HepG2 (cell line): ENCODE measurements at regions not wholly inside any gene's neighbourhood (a gene's known extent, or its start where the extent isn't known, plus 50 kb on each side); places are given as distances from the start of the nearest gene placed in this dataset.
"Not testable (repeated sequence)": the region's sequence is repeated elsewhere in the genome, so short reads cannot be mapped to it uniquely, and the experiment has no call there.

Source experiments
- ATAC-seq: fragments of 200-7000 bp; cut with Tn5 transposase; 3 replicates; pipeline ENCODE4 v1.9.1; 2020; ENCODE audit warnings: mild to moderate bottlenecking, moderate library complexity
- BruUV-seq: library from RNA; stranded (reverse); fragments of 400-500 nt; replicated peaks from 2 replicates; lab custom pipeline; 2021; lab: Mats Ljungman, UMichigan
- CTCF ChIA-PET: fragments of 300-600 bp; formaldehyde crosslinking; extraction: SDS; loops from one replicate; lab custom pipeline; 2021; ENCODE audit warnings: low total read pairs, inconsistent platforms, low intra/inter-chr PET ratio; lab: Yijun Ruan, JAX
- POLR2A ChIA-PET: fragments of 350-600 bp; sonication (Branson Sonifier 250); formaldehyde crosslinking; loops from one replicate; lab custom pipeline; 2020; ENCODE audit warnings: antibody characterized with exemption, inconsistent platforms; lab: Yijun Ruan, JAX
- DNase-seq: peaks from one replicate; pipeline ENCODE4 v3.0.0-alpha.2; 2015; ENCODE audit warnings: low spot score
- FAIRE-seq: peaks from 3 replicates; lab custom pipeline; 2011; peaks lifted over from hg19 to GRCh38; lab: Jason Lieb, UNC
- H2AFZ ChIP-seq: one replicate; pipeline ENCODE4 v1.6.1; 2011; ENCODE audit warnings: low read length, inconsistent platforms
- H3K27ac ChIP-seq: fragments of 300-600 bp; 3 replicates; pipeline ENCODE4 v1.8.0; 2011; ENCODE audit warnings: mixed run types, mild to moderate bottlenecking, mixed read lengths, low read length, inconsistent platforms; ENCODE audit not compliant: insufficient read depth; ENCODE audit errors: extremely low read length
- H3K27me3 ChIP-seq, 2 experiments: fragments of 200-600 bp in 1 of 2; 2 replicates in 1 of 2; 3 replicates in 1 of 2; pipeline versions ENCODE4 v1.6.0 to v1.8.0; 2011; ENCODE audit warnings: low read length in 2 of 2, mild to moderate bottlenecking in 2 of 2, moderate library complexity in 2 of 2, inconsistent platforms in 1 of 2; ENCODE audit not compliant: insufficient read depth in 2 of 2, control insufficient read depth in 1 of 2
- H3K36me3 ChIP-seq, 2 experiments: fragments of 200-600 bp in 1 of 2; replicated peaks in 1 of 2; 2 replicates in 1 of 2; 3 replicates in 1 of 2; pipeline versions ENCODE4 v1.5.1 to v1.8.0; 2011; ENCODE audit warnings: low read length in 2 of 2, inconsistent platforms in 1 of 2; ENCODE audit not compliant: insufficient read depth in 2 of 2, control insufficient read depth in 1 of 2
- H3K4me1 ChIP-seq: 2 replicates; pipeline ENCODE4 v1.5.1; 2012; ENCODE audit warnings: low read length, inconsistent platforms; ENCODE audit not compliant: insufficient read depth
- H3K4me2 ChIP-seq: 2 replicates; pipeline ENCODE4 v1.6.0; 2011; ENCODE audit warnings: low read depth, low read length, inconsistent platforms
- H3K4me3 ChIP-seq, 3 experiments: fragments of 200-600 bp in 1 of 3; sonication (generic), shearing (Covaris generic) in 1 of 3; replicated peaks in 1 of 3; 2 replicates each; pipeline ENCODE4 v1.5.1; 2011 to 2016; ENCODE audit warnings: low read length in 3 of 3, inconsistent platforms in 2 of 3, low read depth in 2 of 3, mild to moderate bottlenecking in 2 of 3, control low read depth in 1 of 3, mixed read lengths in 1 of 3; ENCODE audit not compliant: insufficient read depth in 1 of 3
- H3K79me2 ChIP-seq: one replicate; pipeline ENCODE4 v1.6.1; 2011; ENCODE audit warnings: low read length, inconsistent platforms; ENCODE audit not compliant: insufficient read depth
- H3K9ac ChIP-seq: 2 replicates; pipeline ENCODE4 v1.6.0; 2011; ENCODE audit warnings: mild to moderate bottlenecking, low read depth, low read length, inconsistent platforms; ENCODE audit not compliant: insufficient read depth
- H3K9me3 ChIP-seq: 2 replicates; pipeline ENCODE4 v1.5.1; 2012; ENCODE audit warnings: mild to moderate bottlenecking, low read length
- H4K20me1 ChIP-seq: 2 replicates; pipeline ENCODE4 v1.6.0; 2011; ENCODE audit warnings: inconsistent platforms, mild to moderate bottlenecking, low read length, moderate library complexity; ENCODE audit not compliant: insufficient read depth
- BRCA1 ChIP-seq: sonication (generic); formaldehyde crosslinking; IDR thresholded peaks from 2 replicates; pipeline ENCODE4 v1.4.0; 2020; ENCODE audit warnings: missing genetic modification reagents
- ERF ChIP-seq: IDR thresholded peaks from 2 replicates; pipeline ENCODE4 v1.6.1; 2018; ENCODE audit warnings: missing biosample characterization, missing genetic modification reagents
- FIP1L1 ChIP-seq: fragments of 200-400 bp; formaldehyde crosslinking; IDR thresholded peaks from 2 replicates; pipeline ENCODE4 v1.6.1; 2018; ENCODE audit warnings: low read depth, mild to moderate bottlenecking, low read length, moderate library complexity, borderline replicate concordance; ENCODE audit not compliant: insufficient read depth
- FOSL1 ChIP-seq: sonication (generic); formaldehyde crosslinking; IDR thresholded peaks from 2 replicates; pipeline ENCODE4 v1.9.0; 2021; ENCODE audit warnings: missing genetic modification reagents, borderline replicate concordance
- FOXK2 ChIP-seq: fragments of 450-650 bp; IDR thresholded peaks from 2 replicates; pipeline ENCODE4 v1.6.1; 2016
- HDAC1 ChIP-seq: sonication (generic); formaldehyde crosslinking; IDR thresholded peaks from 2 replicates; pipeline ENCODE4 v1.5.1; 2020; ENCODE audit warnings: mild to moderate bottlenecking, missing genetic modification reagents
- KDM4B ChIP-seq: sonication (generic); formaldehyde crosslinking; IDR thresholded peaks from 2 replicates; pipeline ENCODE4 v1.4.0; 2020; ENCODE audit warnings: missing genetic modification reagents
- KDM5B ChIP-seq: sonication (generic); formaldehyde crosslinking; IDR thresholded peaks from 2 replicates; pipeline ENCODE4 v1.4.0; 2020; ENCODE audit warnings: missing genetic modification reagents, mild to moderate bottlenecking, borderline replicate concordance
- PHF5A ChIP-seq: IDR thresholded peaks from one replicate; pipeline ENCODE4 v1.6.1; 2018; ENCODE audit warnings: low read depth, missing genetic modification reagents; ENCODE audit not compliant: unreplicated experiment
- POLR2A ChIP-seq, 2 experiments: IDR thresholded peaks; 2 replicates each; pipeline ENCODE4 v1.6.1; 2011; ENCODE audit warnings: low read depth in 2 of 2, low read length in 2 of 2, mild to moderate bottlenecking in 1 of 2, moderate library complexity in 1 of 2; ENCODE audit not compliant: insufficient read depth in 1 of 2
- ZBTB21 ChIP-seq: sonication (generic); formaldehyde crosslinking; IDR thresholded peaks from 2 replicates; pipeline ENCODE4 v1.4.0; 2020; ENCODE audit warnings: missing genetic modification reagents
- ZNF20 ChIP-seq: sonication (generic); formaldehyde crosslinking; IDR thresholded peaks from 2 replicates; pipeline ENCODE4 v1.4.0; 2020; ENCODE audit warnings: mild to moderate bottlenecking, moderate library complexity, missing genetic modification reagents
- ZNF549 ChIP-seq: sonication (generic); formaldehyde crosslinking; IDR thresholded peaks from 2 replicates; pipeline ENCODE4 v1.5.0; 2020; ENCODE audit warnings: missing genetic modification reagents
- ZNF883 ChIP-seq: sonication (generic); formaldehyde crosslinking; IDR thresholded peaks from 2 replicates; pipeline ENCODE4 v1.5.1; 2020; ENCODE audit warnings: mild to moderate bottlenecking, missing genetic modification reagents; ENCODE audit errors: not compliant biosample characterization
- WGBS: methylation state at CpG from one replicate; pipeline ENCODE4 v1.1.6; 2017; ENCODE audit warnings: low lambda C conversion rate; 5-methylcytosine and 5-hydroxymethylcytosine counted together
- in situ Hi-C: cut with HindIII; loops from 2 replicates; pipeline ENCODE4 v1.10.0; 2017; ENCODE audit warnings: low pct_unique_long_range_greater_than_20kb; ENCODE audit not compliant: extremely low pct_ligation_motif_present
- intact Hi-C: fragments of 100-400 bp; cut with micrococcal nuclease; formaldehyde crosslinking; loops from one replicate; pipeline ENCODE4 v1.10.0; 2022; ENCODE audit not compliant: unreplicated experiment

DNA sequence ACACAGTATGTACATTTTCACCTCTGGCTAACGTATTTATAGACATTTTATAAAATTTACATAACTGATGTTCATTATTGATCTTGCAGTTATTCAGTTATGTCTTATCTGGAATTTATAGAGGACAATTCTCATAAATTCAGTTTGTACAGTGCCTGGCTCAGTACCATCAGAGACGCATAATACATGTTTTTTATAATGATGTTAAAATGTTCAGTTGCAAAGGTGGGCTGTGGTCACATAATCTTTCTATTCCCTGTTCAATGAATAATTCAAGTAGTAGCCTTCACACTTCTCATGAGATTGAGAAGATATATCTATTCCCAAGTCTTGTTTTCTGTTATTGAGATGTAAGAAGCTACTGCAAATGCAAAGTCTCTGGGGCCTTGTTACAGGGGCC is 393.1 kb upstream of the ARRDC3 start:
- H3K9me3 ChIP-seq: no peaks in the 10 kb centered on the region
- ChIA-PET CTCF (no interaction called here), POLR2A (no interaction called here)
- no peaks in the 10 kb centered on the region for H3K4me1 ChIP-seq
- WGBS: 0% methylated on average over 2 of the region's 2 CpGs
- H4K20me1 ChIP-seq: no peaks in the 10 kb centered on the region
- H3K36me3 ChIP-seq: no peaks in the 10 kb centered on the region
- no peak for TF ChIP-seq PHF5A (CRISPR knock-in tag)
- no peak for TF ChIP-seq ZNF549 (CRISPR knock-in tag)
- TF ChIP-seq HDAC1 (CRISPR knock-in tag): no peak
- TF ChIP-seq KDM4B (CRISPR knock-in tag): no peak
- no peak for TF ChIP-seq FOXK2
- no peak for TF ChIP-seq ERF (CRISPR knock-in tag)
- no peak for TF ChIP-seq ZNF883 (CRISPR knock-in tag)
- no peak for TF ChIP-seq FIP1L1
- no peak for TF ChIP-seq ZNF20
- no peak for TF ChIP-seq ZBTB21 (CRISPR knock-in tag)
- no peak overlapping the region for H2AFZ ChIP-seq
- H3K4me3 ChIP-seq: no peak overlapping the region
- no peak for DNase-seq
- H3K4me2 ChIP-seq: no peak overlapping the region
- H3K79me2 ChIP-seq: no peaks in the 10 kb centered on the region
- no peak overlapping the region for H3K9ac ChIP-seq
- no peak for ATAC-seq
- intact Hi-C loops (no loop called here), in situ Hi-C loops (no loop called here)
- BruUV-seq: no TSS peak
- H3K27me3 ChIP-seq: no peaks in the 10 kb centered on the region
- H3K27ac ChIP-seq: no peak overlapping the region
- FAIRE-seq: no peak

GRCh38 chr5:91770400-91770799 is 387.3 kb upstream of the ARRDC3 start:
- DNase-seq: no peak
- Histone ChIP-seq H3K9ac (no peak overlapping the region), H3K27me3 (no peaks in the 10 kb centered on the region), H2AFZ (no peak overlapping the region), H3K4me2 (no peak overlapping the region), H3K4me1 (no peaks in the 10 kb centered on the region), H3K27ac (no peak overlapping the region), H3K4me3 (no peak overlapping the region), H3K36me3 (no peaks in the 10 kb centered on the region), H3K9me3 (no peaks in the 10 kb centered on the region), H4K20me1 (no peaks in the 10 kb centered on the region), H3K79me2 (no peaks in the 10 kb centered on the region)
- no TSS peak for BruUV-seq
- ChIA-PET POLR2A (no interaction called here), CTCF (no interaction called here)
- TF ChIP-seq POLR2A (IDR thresholded peaks at IDR 0.05; ENCODE audit: insufficient read depth in 1 of 2, low read depth in 2 of 2, low read length in 2 of 2): no peak
- no peak for TF ChIP-seq FOSL1 (CRISPR knock-in tag)
- TF ChIP-seq PHF5A (CRISPR knock-in tag): no peak
- TF ChIP-seq BRCA1 (CRISPR knock-in tag): no peak
- no peak for TF ChIP-seq KDM5B (CRISPR knock-in tag)
- WGBS: 23% methylated on average over 2 of the region's 2 CpGs
- no peak for FAIRE-seq
- ATAC-seq: no peak
- in situ Hi-C loops (no loop called here), intact Hi-C loops (no loop called here)

DNA sequence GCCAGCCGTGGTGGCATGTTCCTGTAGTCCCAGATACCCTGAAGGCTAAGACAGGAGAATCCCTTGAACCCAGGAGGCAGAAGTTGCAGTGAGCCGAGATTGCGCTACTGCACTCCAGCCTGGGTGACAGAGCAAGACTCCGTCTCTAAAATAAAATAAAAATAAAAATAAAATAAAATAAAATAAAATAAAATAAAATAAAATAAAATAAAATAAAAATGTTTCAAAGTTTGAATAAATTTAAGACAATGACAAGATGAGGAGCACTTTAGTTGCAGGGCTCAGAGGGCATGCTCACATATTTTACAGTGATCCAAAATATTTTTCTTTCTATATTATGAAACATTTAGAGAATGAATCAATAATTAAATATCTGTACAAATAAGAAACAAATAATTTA is 374.3 kb upstream of the ARRDC3 start:
- H2AFZ ChIP-seq, H3K27me3 ChIP-seq, in situ Hi-C loops, H3K4me3 ChIP-seq, CTCF ChIA-PET, H3K27ac ChIP-seq, H3K4me2 ChIP-seq, intact Hi-C loops, BruUV-seq, FAIRE-seq, H4K20me1 ChIP-seq, H3K9me3 ChIP-seq, H3K9ac ChIP-seq, H3K79me2 ChIP-seq, ATAC-seq, H3K4me1 ChIP-seq, H3K36me3 ChIP-seq, DNase-seq, POLR2A ChIA-PET: not testable (repeated sequence)
- WGBS: 34% methylated on average over 4 of the region's 4 CpGs
